LNCAP (cell line): ENCODE measurements at regions not wholly inside any gene's neighbourhood (a gene's known extent, or its start where the extent isn't known, plus 50 kb on each side); places are given as distances from the start of the nearest gene placed in this dataset.

Experiments used
- TF ChIP-seq, protein P1 (sequence below): fragments of 450-650 bp; IDR thresholded peaks from 2 replicates; pipeline ENCODE4 v1.5.1; 2017; ENCODE audit warnings: mild to moderate bottlenecking

DNA sequence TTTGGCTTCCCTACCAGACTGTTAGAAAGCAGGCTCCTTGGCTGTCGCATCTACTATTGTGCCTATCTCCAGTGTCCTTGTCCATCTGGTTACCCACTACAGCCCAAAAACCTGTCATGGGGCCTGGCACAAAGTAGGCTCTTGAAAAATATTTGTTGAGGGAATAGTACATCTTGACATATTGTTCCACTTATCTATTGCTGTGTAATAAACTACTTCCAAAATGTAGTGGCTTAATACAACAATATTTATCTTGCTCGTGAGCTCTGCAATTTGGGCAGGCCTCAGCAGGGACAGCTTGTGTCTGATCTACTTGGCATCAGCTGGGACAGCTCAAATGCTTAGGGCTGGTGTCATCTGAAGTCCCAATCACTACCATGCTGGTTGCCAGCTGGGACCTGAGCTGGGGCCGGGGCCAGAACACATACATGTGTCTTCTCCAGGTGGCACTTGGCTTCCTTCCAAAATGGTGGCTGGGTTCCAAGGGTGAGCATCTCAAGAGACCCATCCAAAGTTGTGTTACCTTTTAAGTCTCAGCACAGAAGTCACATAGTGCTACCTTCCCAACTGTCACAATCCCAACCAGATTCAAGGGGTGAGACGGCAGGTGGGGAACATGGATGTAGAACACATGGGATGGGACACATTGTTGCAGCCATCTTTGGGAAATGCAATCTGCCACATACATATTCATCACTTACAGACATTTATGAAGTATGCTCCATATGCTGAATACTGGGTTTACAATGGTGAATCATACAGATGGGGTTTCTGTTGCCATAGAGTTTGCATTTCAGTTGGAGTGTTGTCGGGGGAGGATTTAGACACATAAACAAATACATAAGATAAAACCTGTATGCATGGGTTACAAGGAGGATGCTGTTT is 134.2 kb downstream of the FOXI3 start:
- TF ChIP-seq, protein P1, sequence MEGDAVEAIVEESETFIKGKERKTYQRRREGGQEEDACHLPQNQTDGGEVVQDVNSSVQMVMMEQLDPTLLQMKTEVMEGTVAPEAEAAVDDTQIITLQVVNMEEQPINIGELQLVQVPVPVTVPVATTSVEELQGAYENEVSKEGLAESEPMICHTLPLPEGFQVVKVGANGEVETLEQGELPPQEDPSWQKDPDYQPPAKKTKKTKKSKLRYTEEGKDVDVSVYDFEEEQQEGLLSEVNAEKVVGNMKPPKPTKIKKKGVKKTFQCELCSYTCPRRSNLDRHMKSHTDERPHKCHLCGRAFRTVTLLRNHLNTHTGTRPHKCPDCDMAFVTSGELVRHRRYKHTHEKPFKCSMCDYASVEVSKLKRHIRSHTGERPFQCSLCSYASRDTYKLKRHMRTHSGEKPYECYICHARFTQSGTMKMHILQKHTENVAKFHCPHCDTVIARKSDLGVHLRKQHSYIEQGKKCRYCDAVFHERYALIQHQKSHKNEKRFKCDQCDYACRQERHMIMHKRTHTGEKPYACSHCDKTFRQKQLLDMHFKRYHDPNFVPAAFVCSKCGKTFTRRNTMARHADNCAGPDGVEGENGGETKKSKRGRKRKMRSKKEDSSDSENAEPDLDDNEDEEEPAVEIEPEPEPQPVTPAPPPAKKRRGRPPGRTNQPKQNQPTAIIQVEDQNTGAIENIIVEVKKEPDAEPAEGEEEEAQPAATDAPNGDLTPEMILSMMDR, result no peak

DNA sequence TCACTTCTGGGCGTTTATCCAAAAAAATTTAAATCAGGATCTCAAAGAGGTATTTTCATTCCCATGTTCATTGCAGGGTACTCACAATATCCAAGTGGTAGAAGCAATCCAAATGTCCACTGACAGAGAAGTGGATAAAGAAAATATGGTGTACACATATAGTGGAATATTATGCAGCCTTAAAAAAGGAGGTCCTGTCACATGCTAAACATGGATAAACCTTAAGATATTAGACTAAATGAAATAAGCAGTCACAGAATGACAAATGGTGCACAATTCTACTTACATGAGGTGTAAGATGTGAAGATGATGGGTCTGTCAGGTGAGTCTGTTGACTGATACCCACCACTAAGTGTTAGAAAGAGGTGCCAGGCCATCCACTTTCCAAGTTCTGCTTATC is 140.6 kb downstream of the THNSL2 start:
- TF ChIP-seq, protein P1, result no peak

DNA sequence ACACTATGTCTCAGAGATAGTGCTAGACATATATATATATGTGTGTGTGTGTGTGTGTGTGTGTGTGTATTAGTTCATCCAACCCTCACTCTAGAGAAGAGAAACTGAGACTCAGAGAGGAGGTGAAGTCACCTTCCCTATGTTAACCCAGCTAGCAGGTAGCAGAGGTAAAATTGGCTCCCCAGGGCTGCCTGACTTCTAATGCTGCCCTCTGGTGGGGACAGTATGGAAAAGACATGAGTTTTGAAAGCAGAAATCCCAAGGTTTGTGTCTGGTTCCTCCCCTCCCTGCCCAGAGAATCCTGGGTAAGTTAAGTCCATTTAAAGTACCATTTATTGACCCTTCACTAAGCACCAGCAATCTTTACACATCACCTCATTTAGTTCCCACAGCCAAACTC is 137.7 kb downstream of the THNSL2 start:
- TF ChIP-seq, protein P1, result peak; percentile 52

DNA sequence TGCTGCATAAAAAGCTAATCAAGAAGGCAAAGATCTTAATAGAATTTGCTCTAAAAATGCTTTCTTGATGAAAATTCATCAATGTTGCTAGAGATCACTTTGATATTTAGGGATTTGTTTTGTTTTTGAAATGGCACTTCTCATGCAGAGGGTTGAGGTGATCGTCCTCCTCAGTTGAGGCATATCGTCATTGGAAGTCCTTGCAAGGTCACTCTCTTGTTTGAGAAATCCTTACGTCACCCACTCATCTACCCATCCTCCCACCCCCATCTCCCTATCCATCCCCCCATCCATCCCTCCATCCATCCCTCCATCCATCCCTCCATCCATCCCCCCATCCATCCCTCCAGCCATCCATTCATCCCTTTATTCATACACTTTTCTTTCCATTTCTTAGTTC is 133.7 kb downstream of the THNSL2 start:
- TF ChIP-seq, protein P1, result no peak

DNA sequence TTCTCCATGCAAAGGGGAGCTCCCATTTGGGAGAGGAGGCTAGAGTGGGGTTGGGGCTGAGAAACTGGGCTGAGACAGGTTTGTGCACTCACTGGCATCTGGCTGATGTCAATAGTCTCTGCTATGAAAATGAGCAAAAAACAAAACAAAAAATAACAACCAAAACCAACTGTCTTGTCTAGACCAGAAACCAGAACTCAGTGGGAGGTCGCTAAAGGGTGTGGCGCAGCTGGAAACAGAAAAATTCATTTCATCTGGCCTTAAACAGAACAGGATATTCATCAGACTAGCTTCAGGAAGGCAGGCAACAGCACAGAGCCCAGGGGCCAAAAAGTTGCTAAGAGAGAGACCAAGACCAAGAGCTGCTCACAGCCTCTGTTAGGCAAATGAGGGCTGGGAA is 126.1 kb downstream of the THNSL2 start:
- TF ChIP-seq, protein P1, result no peak

DNA sequence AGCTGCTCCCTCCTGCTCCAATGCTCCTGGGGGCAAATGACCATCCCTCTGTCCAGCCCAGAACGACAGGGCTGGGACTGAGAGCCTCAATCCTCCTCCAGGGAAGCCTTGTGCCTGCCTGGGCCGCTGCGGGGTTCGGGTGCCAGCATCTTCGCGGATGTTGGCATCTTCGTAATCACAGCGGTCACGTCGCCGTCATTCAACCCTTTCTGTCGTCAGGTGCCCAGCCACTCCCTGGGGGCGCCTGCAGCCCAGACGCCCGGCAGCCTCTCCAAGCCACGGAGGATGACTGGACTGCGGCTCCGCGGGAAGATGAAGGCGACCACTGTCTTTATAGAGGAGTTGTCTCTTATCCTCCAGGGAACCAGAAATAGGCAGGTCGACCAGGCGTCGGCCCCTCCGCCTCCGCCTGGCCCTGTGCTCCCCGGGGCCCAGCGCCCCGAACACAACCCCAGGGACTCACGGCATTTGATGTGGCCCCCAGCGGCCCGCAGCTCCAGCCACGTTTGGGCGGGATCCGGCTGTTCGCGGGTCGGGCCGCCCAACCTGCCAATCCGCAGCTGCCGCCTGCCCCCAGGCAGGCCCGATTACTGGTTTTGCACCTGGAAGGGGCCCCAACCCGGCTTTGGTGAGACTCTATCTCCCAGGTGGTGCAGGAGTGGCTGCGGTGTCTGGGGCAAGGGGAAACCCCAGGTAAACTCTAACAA is 113.9 kb downstream of the THNSL2 start:
- TF ChIP-seq, protein P1, result no peak

DNA sequence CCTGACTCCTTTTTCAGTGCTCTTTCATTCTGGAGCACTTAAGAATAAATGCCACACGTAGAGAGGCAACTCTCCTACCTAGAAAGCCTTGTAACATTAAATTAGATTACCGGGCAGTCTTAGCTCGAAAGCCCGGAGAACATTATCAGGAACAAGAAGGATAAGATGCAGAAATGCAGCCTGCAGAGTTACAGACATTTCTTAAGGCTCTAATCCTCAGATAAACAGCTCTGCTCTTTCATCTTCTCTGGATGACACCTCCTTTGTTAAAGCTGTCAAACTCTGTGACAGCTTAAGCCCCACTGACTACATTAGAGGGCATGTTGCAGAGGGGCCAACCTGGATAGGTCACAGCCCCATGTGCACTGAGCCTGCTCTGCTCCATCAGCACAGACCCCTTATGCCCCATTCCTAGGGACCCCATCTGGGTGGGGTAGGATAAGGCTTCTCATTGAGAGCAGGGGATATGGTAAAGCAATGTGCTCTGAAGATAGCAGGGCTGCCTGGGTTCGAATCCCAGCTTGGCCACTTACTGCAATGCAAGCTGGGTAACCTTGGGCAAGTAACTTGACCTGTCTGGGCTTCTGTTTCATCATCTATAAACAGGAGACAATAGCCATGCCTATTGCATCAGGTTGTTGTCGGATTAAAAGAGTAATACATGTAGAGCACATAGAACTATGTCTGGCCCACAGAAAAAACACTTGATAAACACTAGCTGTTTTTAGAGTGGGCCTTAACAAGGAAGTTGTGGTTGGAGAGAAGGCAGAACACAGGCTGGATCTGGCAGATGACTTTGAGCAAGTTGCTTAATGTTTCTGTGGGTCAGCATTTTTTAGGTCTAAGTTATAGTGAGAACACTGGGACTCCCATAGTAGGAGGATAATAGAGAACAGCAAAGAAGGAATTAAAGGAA is 111.4 kb downstream of the THNSL2 start:
- TF ChIP-seq, protein P1, result no peak
